ENCODE measurements at regions not wholly inside any gene's neighbourhood (a gene's known extent, or its start where the extent isn't known, plus 50 kb on each side); places are given as distances from the start of the nearest gene placed in this dataset.
A peak's percentile ranks its signal among the peaks of the same experiment; 100 is the strongest.

- H3K4me3 ChIP-seq (ENCODE audit: low read length in 2 of 2) = no peak overlapping the region
- H3K27ac ChIP-seq (replicated peaks; ENCODE audit: low read length) = no peak overlapping the region
- H3K18ac ChIP-seq (ENCODE audit: low read length) = peak overlapping the region; percentile 19
- H4K91ac ChIP-seq (ENCODE audit: low read depth, low read length, poor library complexity) = no peak overlapping the region
- no peak overlapping the region for H2BK15ac ChIP-seq (ENCODE audit: low read length)
- H3K79me1 ChIP-seq (ENCODE audit: low read depth, low read length) = no peaks in the 10 kb centered on the region
- H2BK120ac ChIP-seq (ENCODE audit: low read depth, low read length) = no peak overlapping the region
- H3K4me1 ChIP-seq (ENCODE audit: control insufficient read depth in 2 of 2, insufficient read depth in 1 of 2, low read depth in 1 of 2, low read length in 2 of 2) = peaks cover 0 to 3% of the 10 kb centered on the region in 2 donors
- H3K9me3 ChIP-seq (replicated peaks in 1 of 2; ENCODE audit: control insufficient read depth in 2 of 2, insufficient read depth in 1 of 2, low read depth in 1 of 2, low read length in 2 of 2) = peaks cover 0 to 3% of the 10 kb centered on the region in 2 donors
- H2AFZ ChIP-seq (ENCODE audit: low read length) = no peak overlapping the region
- no peak for DNase-seq (ENCODE audit: low spot score)
- no CpG with 5 or more reads among the region's 2 CpGs for WGBS, 2 donors (ENCODE audit: extremely low coverage in 2 of 2, insufficient read length in 2 of 2, insufficient replicate concordance in 1 of 2)
- no peak overlapping the region for H3K4ac ChIP-seq (ENCODE audit: low read length)
- H3K9ac ChIP-seq (ENCODE audit: low read depth, low read length, poor library complexity) = no peak overlapping the region
- H3K14ac ChIP-seq (ENCODE audit: low read length) = no peak overlapping the region
- H3K36me3 ChIP-seq (replicated peaks in 1 of 2; ENCODE audit: control insufficient read depth in 2 of 2, insufficient read depth in 2 of 2, low read length in 2 of 2) = peaks cover 0 to 2% of the 10 kb centered on the region in 2 donors
- no peak overlapping the region for H2BK5ac ChIP-seq (ENCODE audit: low read length)
- no peak overlapping the region for H3K23ac ChIP-seq (ENCODE audit: low read depth, low read length, poor library complexity)
- no peaks in the 10 kb centered on the region for H3K27me3 ChIP-seq (ENCODE audit: control insufficient read depth in 3 of 3, insufficient read depth in 3 of 3, low read depth in 1 of 3, low read length in 3 of 3)
- H4K8ac ChIP-seq (ENCODE audit: low read depth, low read length) = no peak overlapping the region
- H2AK5ac ChIP-seq (ENCODE audit: low read depth, low read length) = no peak overlapping the region
- no peak overlapping the region for H2BK12ac ChIP-seq (ENCODE audit: low read length)
- no peak overlapping the region for H3K4me2 ChIP-seq (ENCODE audit: insufficient read depth, low read length, poor library complexity, severe bottlenecking)
Measured at GRCh38 chr11:93032580-93032979, 63.1 kb downstream of the MTNR1B start.

- Histone ChIP-seq H3K14ac (ENCODE audit: low read length) (no peak overlapping the region), H2AK5ac (ENCODE audit: low read depth, low read length) (no peak overlapping the region), H2BK12ac (ENCODE audit: low read length) (no peak overlapping the region), H4K91ac (ENCODE audit: low read depth, low read length, poor library complexity) (no peak overlapping the region), H3K9ac (ENCODE audit: low read depth, low read length, poor library complexity) (no peak overlapping the region), H3K4me2 (ENCODE audit: insufficient read depth, low read length, poor library complexity, severe bottlenecking) (no peak overlapping the region), H3K27me3 (ENCODE audit: control insufficient read depth in 3 of 3, insufficient read depth in 3 of 3, low read depth in 1 of 3, low read length in 3 of 3) (no peaks in the 10 kb centered on the region), H3K4me1 (ENCODE audit: control insufficient read depth in 2 of 2, insufficient read depth in 1 of 2, low read depth in 1 of 2, low read length in 2 of 2) (peaks cover 0 to 3% of the 10 kb centered on the region in 2 donors), H2AFZ (ENCODE audit: low read length) (no peak overlapping the region), H3K79me1 (ENCODE audit: low read depth, low read length) (no peaks in the 10 kb centered on the region), H2BK120ac (ENCODE audit: low read depth, low read length) (no peak overlapping the region), H2BK5ac (ENCODE audit: low read length) (no peak overlapping the region), H3K23ac (ENCODE audit: low read depth, low read length, poor library complexity) (no peak overlapping the region), H3K27ac (replicated peaks; ENCODE audit: low read length) (no peak overlapping the region), H3K4me3 (ENCODE audit: low read length in 2 of 2) (no peak overlapping the region), H3K4ac (ENCODE audit: low read length) (no peak overlapping the region), H3K18ac (ENCODE audit: low read length) (no peak overlapping the region), H2BK15ac (ENCODE audit: low read length) (no peak overlapping the region), H3K9me3 (replicated peaks in 1 of 2; ENCODE audit: control insufficient read depth in 2 of 2, insufficient read depth in 1 of 2, low read depth in 1 of 2, low read length in 2 of 2) (peaks cover 0 to 3% of the 10 kb centered on the region in 2 donors), H4K8ac (ENCODE audit: low read depth, low read length) (no peak overlapping the region), H3K36me3 (replicated peaks in 1 of 2; ENCODE audit: control insufficient read depth in 2 of 2, insufficient read depth in 2 of 2, low read length in 2 of 2) (peaks cover 0 to 2% of the 10 kb centered on the region in 2 donors)
- no peak for DNase-seq (ENCODE audit: low spot score)
- no CpG with 5 or more reads among the region's 1 CpG for WGBS, 2 donors (ENCODE audit: extremely low coverage in 2 of 2, insufficient read length in 2 of 2, insufficient replicate concordance in 1 of 2)
Measured at GRCh38 chr11:93033093-93033492, 63.6 kb downstream of the MTNR1B start.

- DNase-seq (ENCODE audit: low spot score) = no peak
- no peak overlapping the region for H3K9ac ChIP-seq (ENCODE audit: low read depth, low read length, poor library complexity)
- H3K23ac ChIP-seq (ENCODE audit: low read depth, low read length, poor library complexity) = no peak overlapping the region
- no peak overlapping the region for H2BK12ac ChIP-seq (ENCODE audit: low read length)
- no peak overlapping the region for H3K18ac ChIP-seq (ENCODE audit: low read length)
- no peak overlapping the region for H3K4me2 ChIP-seq (ENCODE audit: insufficient read depth, low read length, poor library complexity, severe bottlenecking)
- no peak overlapping the region for H2BK15ac ChIP-seq (ENCODE audit: low read length)
- no peak overlapping the region for H3K27ac ChIP-seq (replicated peaks; ENCODE audit: low read length)
- H3K14ac ChIP-seq (ENCODE audit: low read length) = no peak overlapping the region
- peaks cover 0 to 3% of the 10 kb centered on the region in 2 donors for H3K9me3 ChIP-seq (replicated peaks in 1 of 2; ENCODE audit: control insufficient read depth in 2 of 2, insufficient read depth in 1 of 2, low read depth in 1 of 2, low read length in 2 of 2)
- peaks cover 0 to 3% of the 10 kb centered on the region in 2 donors for H3K4me1 ChIP-seq (ENCODE audit: control insufficient read depth in 2 of 2, insufficient read depth in 1 of 2, low read depth in 1 of 2, low read length in 2 of 2)
- H2BK120ac ChIP-seq (ENCODE audit: low read depth, low read length) = no peak overlapping the region
- no peak overlapping the region for H3K4me3 ChIP-seq (ENCODE audit: low read length in 2 of 2)
- no peak overlapping the region for H2AFZ ChIP-seq (ENCODE audit: low read length)
- no peak overlapping the region for H2AK5ac ChIP-seq (ENCODE audit: low read depth, low read length)
- H3K4ac ChIP-seq (ENCODE audit: low read length) = no peak overlapping the region
- peaks cover 0 to 2% of the 10 kb centered on the region in 2 donors for H3K36me3 ChIP-seq (replicated peaks in 1 of 2; ENCODE audit: control insufficient read depth in 2 of 2, insufficient read depth in 2 of 2, low read length in 2 of 2)
- H4K91ac ChIP-seq (ENCODE audit: low read depth, low read length, poor library complexity) = no peak overlapping the region
- no peaks in the 10 kb centered on the region for H3K79me1 ChIP-seq (ENCODE audit: low read depth, low read length)
- no peak overlapping the region for H4K8ac ChIP-seq (ENCODE audit: low read depth, low read length)
- no peaks in the 10 kb centered on the region for H3K27me3 ChIP-seq (ENCODE audit: control insufficient read depth in 3 of 3, insufficient read depth in 3 of 3, low read depth in 1 of 3, low read length in 3 of 3)
- H2BK5ac ChIP-seq (ENCODE audit: low read length) = no peak overlapping the region
- WGBS, 2 donors (ENCODE audit: extremely low coverage in 2 of 2, insufficient read length in 2 of 2, insufficient replicate concordance in 1 of 2) = no CpG with 5 or more reads among the region's 3 CpGs
Measured at GRCh38 chr11:93034031-93034722, 64.7 kb downstream of the MTNR1B start.

GRCh38 chr11:93034723-93035039 is 65.2 kb downstream of the MTNR1B start:
- Histone ChIP-seq H3K36me3 (replicated peaks in 1 of 2; ENCODE audit: control insufficient read depth in 2 of 2, insufficient read depth in 2 of 2, low read length in 2 of 2) (peaks cover 0 to 2% of the 10 kb centered on the region in 2 donors), H3K4me3 (ENCODE audit: low read length in 2 of 2) (no peak overlapping the region), H2AK5ac (ENCODE audit: low read depth, low read length) (no peak overlapping the region), H2BK12ac (ENCODE audit: low read length) (no peak overlapping the region), H3K23ac (ENCODE audit: low read depth, low read length, poor library complexity) (no peak overlapping the region), H4K8ac (ENCODE audit: low read depth, low read length) (peak overlapping the region; percentile 48), H2BK15ac (ENCODE audit: low read length) (no peak overlapping the region), H3K27me3 (ENCODE audit: control insufficient read depth in 3 of 3, insufficient read depth in 3 of 3, low read depth in 1 of 3, low read length in 3 of 3) (no peaks in the 10 kb centered on the region), H2BK5ac (ENCODE audit: low read length) (no peak overlapping the region), H2BK120ac (ENCODE audit: low read depth, low read length) (no peak overlapping the region), H3K4me2 (ENCODE audit: insufficient read depth, low read length, poor library complexity, severe bottlenecking) (no peak overlapping the region), H3K18ac (ENCODE audit: low read length) (no peak overlapping the region), H3K27ac (replicated peaks; ENCODE audit: low read length) (no peak overlapping the region), H3K79me1 (ENCODE audit: low read depth, low read length) (no peaks in the 10 kb centered on the region), H4K91ac (ENCODE audit: low read depth, low read length, poor library complexity) (no peak overlapping the region), H3K4me1 (ENCODE audit: control insufficient read depth in 2 of 2, insufficient read depth in 1 of 2, low read depth in 1 of 2, low read length in 2 of 2) (peaks cover 0 to 3% of the 10 kb centered on the region in 2 donors), H3K9me3 (replicated peaks in 1 of 2; ENCODE audit: control insufficient read depth in 2 of 2, insufficient read depth in 1 of 2, low read depth in 1 of 2, low read length in 2 of 2) (peaks cover 0 to 1% of the 10 kb centered on the region in 2 donors), H3K4ac (ENCODE audit: low read length) (no peak overlapping the region), H2AFZ (ENCODE audit: low read length) (no peak overlapping the region), H3K14ac (ENCODE audit: low read length) (no peak overlapping the region), H3K9ac (ENCODE audit: low read depth, low read length, poor library complexity) (no peak overlapping the region)
- DNase-seq (ENCODE audit: low spot score) = no peak
- no CpG with 5 or more reads among the region's 1 CpG for WGBS, 2 donors (ENCODE audit: extremely low coverage in 2 of 2, insufficient read length in 2 of 2, insufficient replicate concordance in 1 of 2)
